ENCODE measurements at regions not wholly inside any gene's neighbourhood (a gene's known extent, or its start where the extent isn't known, plus 50 kb on each side); places are given as distances from the start of the nearest gene placed in this dataset.

- H3K27me3 Mint-ChIP-seq (ENCODE audit: insufficient read depth), result peaks cover 9% of the 10 kb centered on the region
- no peak overlapping the region for H3K4me3 Mint-ChIP-seq
- no peak for DNase-seq
- no peak for TF ChIP-seq CTCF (IDR thresholded peaks at IDR 0.05)
- H3K9me3 Mint-ChIP-seq, result no peaks in the 10 kb centered on the region
- H3K27ac Mint-ChIP-seq, result no peak overlapping the region
- no peaks in the 10 kb centered on the region for H3K36me3 Mint-ChIP-seq (ENCODE audit: low read depth)
- no peaks in the 10 kb centered on the region for H3K4me1 Mint-ChIP-seq (ENCODE audit: low read depth)
Measured at GRCh38 chr15:91465086-91465485, 365.0 kb downstream of the SV2B start.

GRCh38 chr15:91465696-91466095 lies 365.6 kb downstream of the SV2B start:
- no peaks in the 10 kb centered on the region for H3K9me3 Mint-ChIP-seq
- no peaks in the 10 kb centered on the region for H3K36me3 Mint-ChIP-seq (ENCODE audit: low read depth)
- H3K4me1 Mint-ChIP-seq (ENCODE audit: low read depth), result no peaks in the 10 kb centered on the region; the same call in 1 of the 2 replicates
- no peak for TF ChIP-seq CTCF (IDR thresholded peaks at IDR 0.05)
- H3K4me3 Mint-ChIP-seq, result no peak overlapping the region
- no peak overlapping the region for H3K27ac Mint-ChIP-seq
- H3K27me3 Mint-ChIP-seq (ENCODE audit: insufficient read depth), result peaks cover 9% of the 10 kb centered on the region
- no peak for DNase-seq

GRCh38 chr15:91468871-91469580 lies 369.0 kb downstream of the SV2B start:
- Mint-ChIP-seq H3K4me1 (ENCODE audit: low read depth) (peaks cover 11% of the 10 kb centered on the region; the same call in 1 of the 2 replicates), H3K27ac (no peak overlapping the region), H3K9me3 (no peaks in the 10 kb centered on the region), H3K36me3 (ENCODE audit: low read depth) (no peaks in the 10 kb centered on the region), H3K4me3 (no peak overlapping the region), H3K27me3 (ENCODE audit: insufficient read depth) (peaks cover 9% of the 10 kb centered on the region)
- no peak for DNase-seq
- TF ChIP-seq CTCF (IDR thresholded peaks at IDR 0.05), result no peak

- H3K4me3 Mint-ChIP-seq, result no peak overlapping the region
- DNase-seq, result no peak
- no peak overlapping the region for H3K27ac Mint-ChIP-seq
- peaks cover 9% of the 10 kb centered on the region for H3K27me3 Mint-ChIP-seq (ENCODE audit: insufficient read depth)
- H3K36me3 Mint-ChIP-seq (ENCODE audit: low read depth), result no peaks in the 10 kb centered on the region
- no peaks in the 10 kb centered on the region for H3K9me3 Mint-ChIP-seq
- no peak for TF ChIP-seq CTCF (IDR thresholded peaks at IDR 0.05)
- peaks cover 11% of the 10 kb centered on the region; the same call in 1 of the 2 replicates for H3K4me1 Mint-ChIP-seq (ENCODE audit: low read depth)
Measured at GRCh38 chr15:91469632-91470567, 369.8 kb downstream of the SV2B start.

- Mint-ChIP-seq H3K27me3 (ENCODE audit: insufficient read depth) (peaks cover 6% of the 10 kb centered on the region), H3K27ac (no peak overlapping the region), H3K4me3 (no peak overlapping the region), H3K9me3 (no peaks in the 10 kb centered on the region), H3K36me3 (ENCODE audit: low read depth) (no peaks in the 10 kb centered on the region), H3K4me1 (ENCODE audit: low read depth) (peaks cover 11% of the 10 kb centered on the region; the same call in 1 of the 2 replicates)
- DNase-seq, result no peak
- TF ChIP-seq CTCF (IDR thresholded peaks at IDR 0.05), result no peak
Measured at GRCh38 chr15:91471468-91471867, 371.4 kb downstream of the SV2B start.

Data from HFFc6 (cell line).